ENCODE measurements at regions not wholly inside any gene's neighbourhood (a gene's known extent, or its start where the extent isn't known, plus 50 kb on each side); places are given as distances from the start of the nearest gene placed in this dataset.

- H3K27ac ChIP-seq (ENCODE audit: low read depth, low read length) = no peak overlapping the region
- no peak overlapping the region for H3K27ac Mint-ChIP-seq
- H3K4me3 Mint-ChIP-seq = no peak overlapping the region
- peaks cover 17% of the 10 kb centered on the region for H3K27me3 ChIP-seq (ENCODE audit: control insufficient read depth, insufficient read depth, low read length, poor library complexity, severe bottlenecking)
- H3K4me1 ChIP-seq (ENCODE audit: control insufficient read depth, insufficient read depth, low read length) = no peaks in the 10 kb centered on the region
- no peaks in the 10 kb centered on the region for H3K9me3 Mint-ChIP-seq
- H3K36me3 Mint-ChIP-seq (ENCODE audit: low read depth) = no peaks in the 10 kb centered on the region
- WGBS, 2 experiments (ENCODE audit: insufficient coverage in 1 of 2, insufficient read length in 1 of 2) = 82 to 90% methylated on average over 2 to 5 of the region's 5 CpGs
- no peaks in the 10 kb centered on the region for H3K9me3 ChIP-seq (ENCODE audit: control insufficient read depth, low read length)
- H3K4me3 ChIP-seq (ENCODE audit: low read length) = no peak overlapping the region
- TF ChIP-seq, protein P1, sequence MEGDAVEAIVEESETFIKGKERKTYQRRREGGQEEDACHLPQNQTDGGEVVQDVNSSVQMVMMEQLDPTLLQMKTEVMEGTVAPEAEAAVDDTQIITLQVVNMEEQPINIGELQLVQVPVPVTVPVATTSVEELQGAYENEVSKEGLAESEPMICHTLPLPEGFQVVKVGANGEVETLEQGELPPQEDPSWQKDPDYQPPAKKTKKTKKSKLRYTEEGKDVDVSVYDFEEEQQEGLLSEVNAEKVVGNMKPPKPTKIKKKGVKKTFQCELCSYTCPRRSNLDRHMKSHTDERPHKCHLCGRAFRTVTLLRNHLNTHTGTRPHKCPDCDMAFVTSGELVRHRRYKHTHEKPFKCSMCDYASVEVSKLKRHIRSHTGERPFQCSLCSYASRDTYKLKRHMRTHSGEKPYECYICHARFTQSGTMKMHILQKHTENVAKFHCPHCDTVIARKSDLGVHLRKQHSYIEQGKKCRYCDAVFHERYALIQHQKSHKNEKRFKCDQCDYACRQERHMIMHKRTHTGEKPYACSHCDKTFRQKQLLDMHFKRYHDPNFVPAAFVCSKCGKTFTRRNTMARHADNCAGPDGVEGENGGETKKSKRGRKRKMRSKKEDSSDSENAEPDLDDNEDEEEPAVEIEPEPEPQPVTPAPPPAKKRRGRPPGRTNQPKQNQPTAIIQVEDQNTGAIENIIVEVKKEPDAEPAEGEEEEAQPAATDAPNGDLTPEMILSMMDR (conservative IDR thresholded peaks at IDR 0.05) = no peak
- no peaks in the 10 kb centered on the region for H3K36me3 ChIP-seq (ENCODE audit: control insufficient read depth, insufficient read depth, low read length)
- peaks cover under 1% of the 10 kb centered on the region for H3K4me1 Mint-ChIP-seq
- no peak overlapping the region for H3K9ac ChIP-seq (ENCODE audit: extremely low read depth, low read length, poor library complexity, severe bottlenecking)
- H3K27me3 Mint-ChIP-seq (ENCODE audit: insufficient read depth) = no peaks in the 10 kb centered on the region
- DNase-seq = no peak
These were observed 94.6 kb upstream of the PTCH1 start for GRCh38 chr9:95611354-95611753.

- 93 to 100% methylated on average over 4 to 15 of the region's 16 CpGs for WGBS, 2 experiments (ENCODE audit: insufficient coverage in 1 of 2, insufficient read length in 1 of 2)
- Mint-ChIP-seq H3K4me1 (peaks cover 5% of the 10 kb centered on the region), H3K4me3 (no peak overlapping the region)
These were observed 93.4 kb upstream of the PTCH1 start for GRCh38 chr9:95610006-95610785.

GRCh38 chr9:95609426-95609825 lies 92.7 kb upstream of the PTCH1 start:
- no peak overlapping the region for H3K9ac ChIP-seq (ENCODE audit: extremely low read depth, low read length, poor library complexity, severe bottlenecking)
- peaks cover 1% of the 10 kb centered on the region for H3K27me3 Mint-ChIP-seq (ENCODE audit: insufficient read depth)
- no peaks in the 10 kb centered on the region for H3K9me3 Mint-ChIP-seq
- no peaks in the 10 kb centered on the region for H3K4me1 ChIP-seq (ENCODE audit: control insufficient read depth, insufficient read depth, low read length)
- no peak for DNase-seq
- H3K36me3 Mint-ChIP-seq (ENCODE audit: low read depth) = no peaks in the 10 kb centered on the region
- H3K4me3 Mint-ChIP-seq = no peak overlapping the region
- peaks cover 17% of the 10 kb centered on the region for H3K27me3 ChIP-seq (ENCODE audit: control insufficient read depth, insufficient read depth, low read length, poor library complexity, severe bottlenecking)
- no peaks in the 10 kb centered on the region for H3K9me3 ChIP-seq (ENCODE audit: control insufficient read depth, low read length)
- no peak overlapping the region for H3K4me3 ChIP-seq (ENCODE audit: low read length)
- H3K4me1 Mint-ChIP-seq = peaks cover 5% of the 10 kb centered on the region
- TF ChIP-seq, protein P1 (conservative IDR thresholded peaks at IDR 0.05) = no peak
- H3K36me3 ChIP-seq (ENCODE audit: control insufficient read depth, insufficient read depth, low read length) = no peaks in the 10 kb centered on the region
- WGBS, 2 experiments (ENCODE audit: insufficient coverage in 1 of 2, insufficient read length in 1 of 2) = 92 to 98% methylated on average over 6 to 7 of the region's 7 CpGs
- H3K27ac ChIP-seq (ENCODE audit: low read depth, low read length) = no peak overlapping the region
- H3K27ac Mint-ChIP-seq = no peak overlapping the region

More at GRCh38 chr9:95610006-95610785, 93.4 kb upstream of the PTCH1 start:
- DNase-seq = no peak
- Mint-ChIP-seq H3K36me3 (ENCODE audit: low read depth) (no peaks in the 10 kb centered on the region), H3K27me3 (ENCODE audit: insufficient read depth) (no peaks in the 10 kb centered on the region), H3K27ac (no peak overlapping the region), H3K9me3 (no peaks in the 10 kb centered on the region)
- H3K9ac ChIP-seq (ENCODE audit: extremely low read depth, low read length, poor library complexity, severe bottlenecking) = no peak overlapping the region
- no peaks in the 10 kb centered on the region for H3K9me3 ChIP-seq (ENCODE audit: control insufficient read depth, low read length)
- peaks cover 17% of the 10 kb centered on the region for H3K27me3 ChIP-seq (ENCODE audit: control insufficient read depth, insufficient read depth, low read length, poor library complexity, severe bottlenecking)
- H3K36me3 ChIP-seq (ENCODE audit: control insufficient read depth, insufficient read depth, low read length) = no peaks in the 10 kb centered on the region
- TF ChIP-seq, protein P1 (conservative IDR thresholded peaks at IDR 0.05) = no peak
- no peak overlapping the region for H3K4me3 ChIP-seq (ENCODE audit: low read length)
- H3K27ac ChIP-seq (ENCODE audit: low read depth, low read length) = no peak overlapping the region
- H3K4me1 ChIP-seq (ENCODE audit: control insufficient read depth, insufficient read depth, low read length) = no peaks in the 10 kb centered on the region
